ENCODE measurements at regions not wholly inside any gene's neighbourhood (a gene's known extent, or its start where the extent isn't known, plus 50 kb on each side); places are given as distances from the start of the nearest gene placed in this dataset.

DNA sequence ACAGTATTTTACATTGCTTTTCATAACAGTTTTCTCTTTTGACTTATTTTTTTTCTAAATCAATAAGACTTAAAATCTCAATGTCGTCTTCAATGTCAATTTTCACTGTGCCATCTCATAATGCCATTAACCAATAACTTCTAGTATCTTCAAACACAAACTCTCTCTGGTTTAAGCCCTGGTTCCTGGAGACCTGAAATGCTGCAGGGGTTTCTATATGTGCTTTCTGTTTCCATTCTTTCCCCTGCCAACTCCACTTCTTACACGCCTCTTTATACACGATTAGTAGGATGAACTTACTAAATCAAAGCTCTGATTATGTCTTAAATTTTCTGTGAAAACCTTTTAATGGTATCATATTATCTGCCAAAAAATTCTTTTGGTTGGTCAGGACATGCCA is 191.4 kb downstream of the AMY1C start (continued):
- TF ChIP-seq ZNF333 (CRISPR knock-in tag; IDR thresholded peaks at IDR 0.05; ENCODE audit: borderline replicate concordance) = no peak
- no peak for TF ChIP-seq HNRNPLL (IDR thresholded peaks at IDR 0.05; ENCODE audit: low read depth, low read length, poor library complexity, severe bottlenecking)
- TF ChIP-seq, protein P1, sequence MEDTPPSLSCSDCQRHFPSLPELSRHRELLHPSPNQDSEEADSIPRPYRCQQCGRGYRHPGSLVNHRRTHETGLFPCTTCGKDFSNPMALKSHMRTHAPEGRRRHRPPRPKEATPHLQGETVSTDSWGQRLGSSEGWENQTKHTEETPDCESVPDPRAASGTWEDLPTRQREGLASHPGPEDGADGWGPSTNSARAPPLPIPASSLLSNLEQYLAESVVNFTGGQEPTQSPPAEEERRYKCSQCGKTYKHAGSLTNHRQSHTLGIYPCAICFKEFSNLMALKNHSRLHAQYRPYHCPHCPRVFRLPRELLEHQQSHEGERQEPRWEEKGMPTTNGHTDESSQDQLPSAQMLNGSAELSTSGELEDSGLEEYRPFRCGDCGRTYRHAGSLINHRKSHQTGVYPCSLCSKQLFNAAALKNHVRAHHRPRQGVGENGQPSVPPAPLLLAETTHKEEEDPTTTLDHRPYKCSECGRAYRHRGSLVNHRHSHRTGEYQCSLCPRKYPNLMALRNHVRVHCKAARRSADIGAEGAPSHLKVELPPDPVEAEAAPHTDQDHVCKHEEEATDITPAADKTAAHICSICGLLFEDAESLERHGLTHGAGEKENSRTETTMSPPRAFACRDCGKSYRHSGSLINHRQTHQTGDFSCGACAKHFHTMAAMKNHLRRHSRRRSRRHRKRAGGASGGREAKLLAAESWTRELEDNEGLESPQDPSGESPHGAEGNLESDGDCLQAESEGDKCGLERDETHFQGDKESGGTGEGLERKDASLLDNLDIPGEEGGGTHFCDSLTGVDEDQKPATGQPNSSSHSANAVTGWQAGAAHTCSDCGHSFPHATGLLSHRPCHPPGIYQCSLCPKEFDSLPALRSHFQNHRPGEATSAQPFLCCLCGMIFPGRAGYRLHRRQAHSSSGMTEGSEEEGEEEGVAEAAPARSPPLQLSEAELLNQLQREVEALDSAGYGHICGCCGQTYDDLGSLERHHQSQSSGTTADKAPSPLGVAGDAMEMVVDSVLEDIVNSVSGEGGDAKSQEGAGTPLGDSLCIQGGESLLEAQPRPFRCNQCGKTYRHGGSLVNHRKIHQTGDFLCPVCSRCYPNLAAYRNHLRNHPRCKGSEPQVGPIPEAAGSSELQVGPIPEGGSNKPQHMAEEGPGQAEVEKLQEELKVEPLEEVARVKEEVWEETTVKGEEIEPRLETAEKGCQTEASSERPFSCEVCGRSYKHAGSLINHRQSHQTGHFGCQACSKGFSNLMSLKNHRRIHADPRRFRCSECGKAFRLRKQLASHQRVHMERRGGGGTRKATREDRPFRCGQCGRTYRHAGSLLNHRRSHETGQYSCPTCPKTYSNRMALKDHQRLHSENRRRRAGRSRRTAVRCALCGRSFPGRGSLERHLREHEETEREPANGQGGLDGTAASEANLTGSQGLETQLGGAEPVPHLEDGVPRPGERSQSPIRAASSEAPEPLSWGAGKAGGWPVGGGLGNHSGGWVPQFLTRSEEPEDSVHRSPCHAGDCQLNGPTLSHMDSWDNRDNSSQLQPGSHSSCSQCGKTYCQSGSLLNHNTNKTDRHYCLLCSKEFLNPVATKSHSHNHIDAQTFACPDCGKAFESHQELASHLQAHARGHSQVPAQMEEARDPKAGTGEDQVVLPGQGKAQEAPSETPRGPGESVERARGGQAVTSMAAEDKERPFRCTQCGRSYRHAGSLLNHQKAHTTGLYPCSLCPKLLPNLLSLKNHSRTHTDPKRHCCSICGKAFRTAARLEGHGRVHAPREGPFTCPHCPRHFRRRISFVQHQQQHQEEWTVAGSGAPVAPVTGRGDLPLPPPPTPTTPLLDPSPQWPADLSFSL (CRISPR knock-in tag; IDR thresholded peaks at IDR 0.05) = no peak
- no peak for TF ChIP-seq PHF21A (CRISPR knock-in tag; IDR thresholded peaks at IDR 0.05)
- TF ChIP-seq ZMYM3 (CRISPR knock-in tag; IDR thresholded peaks at IDR 0.05) = no peak
- TF ChIP-seq, protein P2, sequence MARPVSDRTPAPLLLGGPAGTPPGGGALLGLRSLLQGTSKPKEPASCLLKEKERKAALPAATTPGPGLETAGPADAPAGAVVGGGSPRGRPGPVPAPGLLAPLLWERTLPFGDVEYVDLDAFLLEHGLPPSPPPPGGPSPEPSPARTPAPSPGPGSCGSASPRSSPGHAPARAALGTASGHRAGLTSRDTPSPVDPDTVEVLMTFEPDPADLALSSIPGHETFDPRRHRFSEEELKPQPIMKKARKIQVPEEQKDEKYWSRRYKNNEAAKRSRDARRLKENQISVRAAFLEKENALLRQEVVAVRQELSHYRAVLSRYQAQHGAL (CRISPR knock-in tag; IDR thresholded peaks at IDR 0.05; ENCODE audit: not compliant biosample characterization) = no peak
- TF ChIP-seq MEF2D (CRISPR knock-in tag; IDR thresholded peaks at IDR 0.05) = no peak
- TF ChIP-seq, protein P3, sequence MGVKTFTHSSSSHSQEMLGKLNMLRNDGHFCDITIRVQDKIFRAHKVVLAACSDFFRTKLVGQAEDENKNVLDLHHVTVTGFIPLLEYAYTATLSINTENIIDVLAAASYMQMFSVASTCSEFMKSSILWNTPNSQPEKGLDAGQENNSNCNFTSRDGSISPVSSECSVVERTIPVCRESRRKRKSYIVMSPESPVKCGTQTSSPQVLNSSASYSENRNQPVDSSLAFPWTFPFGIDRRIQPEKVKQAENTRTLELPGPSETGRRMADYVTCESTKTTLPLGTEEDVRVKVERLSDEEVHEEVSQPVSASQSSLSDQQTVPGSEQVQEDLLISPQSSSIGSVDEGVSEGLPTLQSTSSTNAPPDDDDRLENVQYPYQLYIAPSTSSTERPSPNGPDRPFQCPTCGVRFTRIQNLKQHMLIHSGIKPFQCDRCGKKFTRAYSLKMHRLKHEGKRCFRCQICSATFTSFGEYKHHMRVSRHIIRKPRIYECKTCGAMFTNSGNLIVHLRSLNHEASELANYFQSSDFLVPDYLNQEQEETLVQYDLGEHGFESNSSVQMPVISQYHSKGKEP (CRISPR knock-in tag; IDR thresholded peaks at IDR 0.05) = no peak
